Keratinocyte (primary cell): ENCODE measurements at regions not wholly inside any gene's neighbourhood (a gene's known extent, or its start where the extent isn't known, plus 50 kb on each side); places are given as distances from the start of the nearest gene placed in this dataset.
"Not testable (repeated sequence)": the region's sequence is repeated elsewhere in the genome, so short reads cannot be mapped to it uniquely, and the experiment has no call there.

Source experiments
- DNase-seq: peaks from one replicate; pipeline ENCODE4 v3.0.0-alpha.2; 2011; ENCODE audit warnings: low read depth, missing footprints, low spot score
- FAIRE-seq: peaks from 2 replicates; lab custom pipeline; 2011; peaks lifted over from hg19 to GRCh38; lab: Jason Lieb, UNC
- H2AFZ ChIP-seq: 2 replicates; pipeline ENCODE4 v1.6.0; 2012; ENCODE audit warnings: low read length, control low read depth, inconsistent platforms; ENCODE audit not compliant: control insufficient read depth
- H3K27ac ChIP-seq: 2 replicates; pipeline ENCODE4 v1.5.1; 2011; ENCODE audit warnings: low read length; ENCODE audit not compliant: control insufficient read depth, insufficient read depth
- H3K27me3 ChIP-seq: 3 replicates; pipeline ENCODE4 v1.6.0; 2011; ENCODE audit warnings: low read length; ENCODE audit not compliant: control insufficient read depth, insufficient read depth; ENCODE audit errors: extremely low read depth
- H3K36me3 ChIP-seq, 2 experiments: 2 replicates in 1 of 2; 3 replicates in 1 of 2; pipeline ENCODE4 v1.5.1; 2011; ENCODE audit warnings: low read length in 2 of 2, mild to moderate bottlenecking in 1 of 2; ENCODE audit not compliant: control insufficient read depth in 2 of 2, insufficient read depth in 2 of 2; ENCODE audit errors: extremely low read depth in 1 of 2
- H3K4me1 ChIP-seq: 3 replicates; pipeline ENCODE4 v1.5.1; 2011; ENCODE audit warnings: low read length; ENCODE audit not compliant: control insufficient read depth, insufficient read depth; ENCODE audit errors: extremely low read depth
- H3K4me2 ChIP-seq: 3 replicates; pipeline ENCODE4 v1.6.0; 2011; ENCODE audit warnings: low read depth, low read length; ENCODE audit not compliant: control insufficient read depth, insufficient read depth; ENCODE audit errors: extremely low read depth
- H3K4me3 ChIP-seq, 3 experiments: fragments of 200-600 bp in 1 of 3; sonication (generic) in 1 of 3; 2 replicates in 2 of 3; 3 replicates in 1 of 3; pipeline ENCODE4 v1.5.1; 2011 to 2016; ENCODE audit warnings: low read length in 3 of 3, mild to moderate bottlenecking in 3 of 3, control low read depth in 2 of 3, inconsistent platforms in 1 of 3, low read depth in 1 of 3, mixed read lengths in 1 of 3, mixed run types in 1 of 3, moderate library complexity in 1 of 3; ENCODE audit not compliant: control insufficient read depth in 2 of 3, insufficient read depth in 2 of 3; ENCODE audit errors: extremely low read depth in 1 of 3
- H3K79me2 ChIP-seq: 2 replicates; pipeline ENCODE4 v1.6.0; 2012; ENCODE audit warnings: low read length; ENCODE audit not compliant: control insufficient read depth, insufficient read depth
- H3K9ac ChIP-seq: 3 replicates; pipeline ENCODE4 v1.6.0; 2011; ENCODE audit warnings: low read length; ENCODE audit not compliant: control insufficient read depth, insufficient read depth; ENCODE audit errors: extremely low read depth
- H3K9me1 ChIP-seq: 3 replicates; pipeline ENCODE4 v1.6.0; 2011; ENCODE audit warnings: low read length; ENCODE audit not compliant: control insufficient read depth, insufficient read depth; ENCODE audit errors: extremely low read depth
- H3K9me3 ChIP-seq: 2 replicates; pipeline ENCODE4 v1.5.1; 2012; ENCODE audit warnings: low read depth, low read length; ENCODE audit not compliant: control insufficient read depth
- H4K20me1 ChIP-seq: 3 replicates; pipeline ENCODE4 v1.6.0; 2011; ENCODE audit warnings: low read length; ENCODE audit not compliant: control insufficient read depth, insufficient read depth; ENCODE audit errors: extremely low read depth
- CTCF ChIP-seq, 3 experiments: IDR thresholded peaks in 1 of 3; conservative IDR thresholded peaks in 1 of 3; optimal IDR thresholded peaks in 1 of 3; 2 replicates in 2 of 3; 3 replicates in 1 of 3; pipeline versions ENCODE3 to v1.5.1; 2011; ENCODE audit warnings: low read length in 3 of 3, mild to moderate bottlenecking in 3 of 3, moderate library complexity in 2 of 3, control low read depth in 1 of 3, inconsistent platforms in 1 of 3; ENCODE audit not compliant: insufficient read depth in 2 of 3; ENCODE audit errors: extremely low read depth in 1 of 3
- EZH2 ChIP-seq: IDR thresholded peaks from one replicate; pipeline ENCODE4 v1.6.1; 2012; ENCODE audit warnings: inconsistent platforms, mild to moderate bottlenecking, low read length, moderate library complexity
- dilution Hi-C: fragments of 300-500 bp; cut with MboI; formaldehyde crosslinking; loops from one replicate; pipeline ENCODE4 v1.7.0; 2020; ENCODE audit warnings: low sequenced_read_pairs; ENCODE audit not compliant: extremely low pct_ligation_motif_present

GRCh38 chr1:4488018-4488417, 166.4 kb upstream of the AJAP1 start:
- FAIRE-seq (no peak), DNase-seq (no peak)
- no peaks in the 10 kb centered on the region for H3K4me1 ChIP-seq
- H3K4me3 ChIP-seq: no peak overlapping the region
- no peak overlapping the region for H2AFZ ChIP-seq
- no peaks in the 10 kb centered on the region for H3K9me1 ChIP-seq
- no peak overlapping the region for H3K9ac ChIP-seq
- peaks cover 10% of the 10 kb centered on the region for H3K9me3 ChIP-seq
- H3K4me2 ChIP-seq: no peak overlapping the region
- H4K20me1 ChIP-seq: no peaks in the 10 kb centered on the region
- no peaks in the 10 kb centered on the region for H3K27me3 ChIP-seq
- no peak overlapping the region for H3K27ac ChIP-seq
- TF ChIP-seq EZH2 (no peak), CTCF (optimal IDR thresholded peaks at IDR 0.05 in 1 of 3, IDR thresholded peaks at IDR 0.05 in 1 of 3, conservative IDR thresholded peaks at IDR 0.05 in 1 of 3; ENCODE audit: extremely low read depth in 1 of 3, insufficient read depth in 2 of 3, low read length in 3 of 3) (no peak)
- H3K79me2 ChIP-seq: no peaks in the 10 kb centered on the region
- dilution Hi-C loops: no loop called here
- H3K36me3 ChIP-seq: no peaks in the 10 kb centered on the region

GRCh38 chr1:4489486-4489885, 164.9 kb upstream of the AJAP1 start:
- dilution Hi-C loops: no loop called here
- H3K9me3 ChIP-seq: peaks cover 10% of the 10 kb centered on the region
- H3K27ac ChIP-seq: no peak overlapping the region
- TF ChIP-seq CTCF (optimal IDR thresholded peaks at IDR 0.05 in 1 of 3, IDR thresholded peaks at IDR 0.05 in 1 of 3, conservative IDR thresholded peaks at IDR 0.05 in 1 of 3; ENCODE audit: extremely low read depth in 1 of 3, insufficient read depth in 2 of 3, low read length in 3 of 3): no peak
- TF ChIP-seq EZH2: no peak
- H3K4me2 ChIP-seq: no peak overlapping the region
- no peak overlapping the region for H3K4me3 ChIP-seq
- H3K36me3 ChIP-seq: no peaks in the 10 kb centered on the region
- no peaks in the 10 kb centered on the region for H3K79me2 ChIP-seq
- no peak overlapping the region for H2AFZ ChIP-seq
- FAIRE-seq: no peak
- no peak overlapping the region for H3K9ac ChIP-seq
- no peaks in the 10 kb centered on the region for H3K27me3 ChIP-seq
- H3K9me1 ChIP-seq: no peaks in the 10 kb centered on the region
- H4K20me1 ChIP-seq: no peaks in the 10 kb centered on the region
- no peaks in the 10 kb centered on the region for H3K4me1 ChIP-seq
- DNase-seq: no peak

- H3K27ac ChIP-seq, H3K36me3 ChIP-seq, H4K20me1 ChIP-seq, H3K9ac ChIP-seq, H3K27me3 ChIP-seq, DNase-seq, dilution Hi-C loops, H3K9me1 ChIP-seq, H3K4me1 ChIP-seq, H2AFZ ChIP-seq, FAIRE-seq, H3K4me2 ChIP-seq, H3K79me2 ChIP-seq, H3K4me3 ChIP-seq: not testable (repeated sequence)
- peaks cover 10% of the 10 kb centered on the region for H3K9me3 ChIP-seq
Measured at GRCh38 chr1:4489992-4490391, 164.4 kb upstream of the AJAP1 start.
